Osteoblast (primary cell): ENCODE measurements at regions not wholly inside any gene's neighbourhood (a gene's known extent, or its start where the extent isn't known, plus 50 kb on each side); places are given as distances from the start of the nearest gene placed in this dataset.

Experiments
- DNase-seq: peaks from one replicate; pipeline ENCODE4 v3.0.0; 2011; ENCODE audit warnings: low spot score, mixed read lengths; ENCODE audit not compliant: insufficient read length; ENCODE audit errors: missing footprints
- H2AFZ ChIP-seq: 2 replicates; pipeline ENCODE4 v1.6.0; 2011; ENCODE audit warnings: mild to moderate bottlenecking, low read length
- H3K27ac ChIP-seq: 2 replicates; pipeline ENCODE4 v1.5.1; 2011; ENCODE audit warnings: mild to moderate bottlenecking, low read depth, low read length, moderate library complexity
- H3K27me3 ChIP-seq: 2 replicates; pipeline ENCODE4 v1.6.0; 2012; ENCODE audit warnings: mild to moderate bottlenecking, control low read depth, inconsistent platforms, low read length, moderate library complexity; ENCODE audit not compliant: insufficient read depth
- H3K36me3 ChIP-seq: 2 replicates; pipeline ENCODE4 v1.5.1; 2011; ENCODE audit warnings: mild to moderate bottlenecking, low read length, control low read depth, moderate library complexity; ENCODE audit not compliant: insufficient read depth
- H3K4me1 ChIP-seq: 2 replicates; pipeline ENCODE4 v1.5.1; 2011; ENCODE audit warnings: mild to moderate bottlenecking, low read length, control low read depth, moderate library complexity; ENCODE audit not compliant: insufficient read depth
- H3K4me2 ChIP-seq: 2 replicates; pipeline ENCODE4 v1.6.0; 2011; ENCODE audit warnings: mild to moderate bottlenecking, low read length; ENCODE audit not compliant: insufficient read depth
- H3K4me3 ChIP-seq: fragments of 200-600 bp; sonication (generic); 3 replicates; pipeline ENCODE4 v1.5.1; 2012; ENCODE audit warnings: mild to moderate bottlenecking, low read length, inconsistent platforms; ENCODE audit not compliant: insufficient read depth
- H3K79me2 ChIP-seq: 2 replicates; pipeline ENCODE4 v1.6.0; 2012; ENCODE audit warnings: mild to moderate bottlenecking, low read length, control low read depth, inconsistent platforms; ENCODE audit not compliant: insufficient read depth
- H3K9me3 ChIP-seq: 2 replicates; pipeline ENCODE4 v1.5.1; 2011; ENCODE audit warnings: low read depth, low read length, control low read depth
- H4K20me1 ChIP-seq: 2 replicates; pipeline ENCODE4 v1.6.0; 2012; ENCODE audit warnings: mild to moderate bottlenecking, low read length, control low read depth; ENCODE audit not compliant: insufficient read depth
- CTCF ChIP-seq: IDR thresholded peaks from 2 replicates; pipeline ENCODE4 v1.5.1; 2011; ENCODE audit warnings: mild to moderate bottlenecking, low read depth, low read length, moderate library complexity; ENCODE audit errors: extremely low read depth

DNA sequence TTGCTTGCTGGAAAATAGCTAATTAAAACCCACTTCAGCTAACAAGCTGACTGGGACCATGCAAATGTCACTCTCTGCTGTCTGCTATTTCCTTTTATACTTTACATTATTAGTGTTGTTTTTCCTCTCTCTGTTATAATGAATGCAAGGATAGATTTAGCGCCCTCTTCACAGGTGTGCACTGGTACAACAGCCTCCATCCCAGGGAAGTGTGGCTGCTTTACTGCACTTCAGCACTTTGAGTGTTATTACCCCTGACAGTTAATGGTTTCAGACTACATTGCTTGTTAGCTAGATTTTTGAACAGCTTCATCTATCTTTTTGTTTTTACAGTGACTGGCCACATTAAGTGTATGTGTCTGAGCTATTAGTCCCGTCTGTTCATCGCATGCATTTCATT is 405.7 kb downstream of the RNF144B start:
- H2AFZ ChIP-seq: no peak overlapping the region
- H3K36me3 ChIP-seq: no peaks in the 10 kb centered on the region
- H3K4me1 ChIP-seq: no peaks in the 10 kb centered on the region
- no peaks in the 10 kb centered on the region for H3K27me3 ChIP-seq
- no peaks in the 10 kb centered on the region for H3K9me3 ChIP-seq
- H3K4me2 ChIP-seq: no peak overlapping the region
- H3K27ac ChIP-seq: no peak overlapping the region
- no peaks in the 10 kb centered on the region for H3K79me2 ChIP-seq
- DNase-seq: no peak
- H3K4me3 ChIP-seq: no peak overlapping the region
- no peak for TF ChIP-seq CTCF
- H4K20me1 ChIP-seq: no peaks in the 10 kb centered on the region

- H3K4me2 ChIP-seq: no peak overlapping the region
- H4K20me1 ChIP-seq: no peaks in the 10 kb centered on the region
- H3K4me1 ChIP-seq: no peaks in the 10 kb centered on the region
- no peaks in the 10 kb centered on the region for H3K79me2 ChIP-seq
- TF ChIP-seq CTCF: no peak
- H3K9me3 ChIP-seq: no peaks in the 10 kb centered on the region
- H3K4me3 ChIP-seq: no peak overlapping the region
- no peak overlapping the region for H2AFZ ChIP-seq
- no peaks in the 10 kb centered on the region for H3K36me3 ChIP-seq
- H3K27ac ChIP-seq: no peak overlapping the region
- no peak for DNase-seq
- no peaks in the 10 kb centered on the region for H3K27me3 ChIP-seq
These were observed 408.6 kb downstream of the RNF144B start for GRCh38 chr6:18795726-18796125.

DNA sequence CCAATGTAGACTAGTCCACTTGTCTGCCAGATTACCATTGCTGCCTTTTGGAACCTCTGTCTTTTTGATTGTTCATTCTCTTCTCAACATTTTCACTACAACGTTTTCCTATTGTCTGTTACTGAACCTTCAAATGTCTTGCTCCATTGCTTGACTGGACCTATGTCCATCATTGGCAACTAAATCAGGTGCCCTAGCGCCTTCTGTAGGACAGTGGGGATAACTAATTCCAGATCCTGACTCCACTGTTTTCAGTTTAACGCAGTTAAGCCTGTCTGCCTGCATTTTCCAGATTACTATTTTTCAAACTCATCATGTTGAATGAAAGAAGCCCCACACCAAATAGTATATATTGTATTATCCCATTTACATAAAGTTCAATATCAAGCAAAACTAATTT is 433.6 kb downstream of the RNF144B start:
- Histone ChIP-seq H3K27ac (no peak overlapping the region), H3K4me3 (no peak overlapping the region), H3K36me3 (no peaks in the 10 kb centered on the region), H3K79me2 (no peaks in the 10 kb centered on the region), H3K9me3 (no peaks in the 10 kb centered on the region), H3K27me3 (no peaks in the 10 kb centered on the region), H2AFZ (no peak overlapping the region), H4K20me1 (no peaks in the 10 kb centered on the region), H3K4me2 (no peak overlapping the region), H3K4me1 (no peaks in the 10 kb centered on the region)
- no peak for TF ChIP-seq CTCF
- no peak for DNase-seq

GRCh38 chr6:18823782-18824386 is 436.7 kb downstream of the RNF144B start:
- no peak overlapping the region for H2AFZ ChIP-seq
- H3K27ac ChIP-seq: no peak overlapping the region
- no peaks in the 10 kb centered on the region for H4K20me1 ChIP-seq
- peaks cover 2% of the 10 kb centered on the region for H3K9me3 ChIP-seq
- no peaks in the 10 kb centered on the region for H3K27me3 ChIP-seq
- no peaks in the 10 kb centered on the region for H3K79me2 ChIP-seq
- no peaks in the 10 kb centered on the region for H3K4me1 ChIP-seq
- H3K4me3 ChIP-seq: no peak overlapping the region
- peak; percentile 32 for TF ChIP-seq CTCF
- H3K4me2 ChIP-seq: no peak overlapping the region
- no peaks in the 10 kb centered on the region for H3K36me3 ChIP-seq
- no peak for DNase-seq
